WTC11 (cell line): ENCODE measurements at regions not wholly inside any gene's neighbourhood (a gene's known extent, or its start where the extent isn't known, plus 50 kb on each side); places are given as distances from the start of the nearest gene placed in this dataset.

Source experiments
- ATAC-seq: fragments of 200-7000 bp; cut with Tn5 transposase; 2 replicates; pipeline ENCODE4 v1.10.0; 2021; ENCODE audit warnings: mild to moderate bottlenecking, moderate library complexity
- CTCF ChIA-PET: fragments of 300-600 bp; sonication (Branson Sonifier 250); formaldehyde crosslinking; loops from one replicate; lab custom pipeline; 2021; ENCODE audit warnings: antibody characterized with exemption; lab: Charles Lee
- POLR2A ChIA-PET: fragments of 350-600 bp; sonication (Branson Sonifier 250); formaldehyde crosslinking; loops from one replicate; lab custom pipeline; 2021; ENCODE audit warnings: antibody characterized with exemption; lab: Charles Lee
- DNase-seq: peaks from one replicate; pipeline ENCODE4 v3.0.0; 2021; ENCODE audit warnings: low spot score
- H3K27ac Mint-ChIP-seq: 2 replicates; pipeline ENCODE4 v1.8.0; 2021; ENCODE audit warnings: mixed read lengths
- H3K27me3 Mint-ChIP-seq: 2 replicates; pipeline ENCODE4 v1.8.0; 2021; ENCODE audit warnings: low read depth, mild to moderate bottlenecking, moderate library complexity, mixed read lengths
- H3K36me3 Mint-ChIP-seq: 2 replicates; pipeline ENCODE4 v1.8.0; 2021; ENCODE audit warnings: mixed read lengths
- H3K4me1 Mint-ChIP-seq: 2 replicates; pipeline ENCODE4 v1.8.0; 2022; ENCODE audit warnings: mixed read lengths
- H3K4me3 Mint-ChIP-seq: 2 replicates; pipeline ENCODE4 v1.8.0; 2021; ENCODE audit warnings: mild to moderate bottlenecking, moderate library complexity, mixed read lengths
- H3K9me3 Mint-ChIP-seq: 2 replicates; pipeline ENCODE4 v1.8.0; 2021; ENCODE audit warnings: mixed read lengths
- E2F1 ChIP-seq: sonication (generic); formaldehyde crosslinking; IDR thresholded peaks from 2 replicates; pipeline ENCODE4 v1.8.0; 2022; ENCODE audit warnings: mild to moderate bottlenecking, missing genetic modification reagents
- E2F5 ChIP-seq: sonication (generic); formaldehyde crosslinking; IDR thresholded peaks from 2 replicates; pipeline ENCODE4 v1.8.1; 2022; ENCODE audit warnings: mild to moderate bottlenecking, moderate library complexity, missing genetic modification reagents
- ERG ChIP-seq: fragments of 250-450 bp; sonication (Bioruptor Pico); IDR thresholded peaks from 2 replicates; pipeline ENCODE4 v1.8.0; 2021; ENCODE audit warnings: mild to moderate bottlenecking
- FOXK1 ChIP-seq: sonication (generic); formaldehyde crosslinking; IDR thresholded peaks from 2 replicates; pipeline ENCODE4 v1.8.0; 2022; ENCODE audit warnings: mild to moderate bottlenecking, moderate library complexity, missing genetic modification reagents
- JAZF1 ChIP-seq: fragments of 250-450 bp; sonication (Bioruptor Pico); IDR thresholded peaks from 2 replicates; pipeline ENCODE4 v1.9.0; 2021; ENCODE audit warnings: moderate library complexity, mild to moderate bottlenecking, inconsistent platforms
- JUN ChIP-seq: sonication (generic); formaldehyde crosslinking; IDR thresholded peaks from 2 replicates; pipeline ENCODE4 v1.8.0; 2023; ENCODE audit warnings: mild to moderate bottlenecking, missing genetic modification reagents
- MLX ChIP-seq: sonication (generic); formaldehyde crosslinking; IDR thresholded peaks from 2 replicates; pipeline ENCODE4 v1.8.1; 2023; ENCODE audit warnings: mild to moderate bottlenecking, missing genetic modification reagents, moderate library complexity
- MXD4 ChIP-seq: fragments of 250-450 bp; sonication (Bioruptor Pico); IDR thresholded peaks from 2 replicates; pipeline ENCODE4 v1.8.0; 2021; ENCODE audit warnings: mild to moderate bottlenecking, moderate library complexity, borderline replicate concordance
- MYBL2 ChIP-seq: sonication (generic); formaldehyde crosslinking; IDR thresholded peaks from 2 replicates; pipeline ENCODE4 v1.8.1; 2023; ENCODE audit warnings: mild to moderate bottlenecking, moderate library complexity, missing genetic modification reagents
- NFE2L1 ChIP-seq: sonication (generic); formaldehyde crosslinking; IDR thresholded peaks from 2 replicates; pipeline ENCODE4 v1.8.1; 2023; ENCODE audit warnings: missing genetic modification reagents
- NFYB ChIP-seq: sonication (generic); formaldehyde crosslinking; conservative IDR thresholded peaks from 2 replicates; pipeline ENCODE4 v1.8.0; 2022; ENCODE audit warnings: low read depth, missing genetic modification reagents
- RORB ChIP-seq: fragments of 250-450 bp; sonication (Bioruptor Pico); IDR thresholded peaks from 2 replicates; pipeline ENCODE4 v1.9.0; 2021; ENCODE audit warnings: mild to moderate bottlenecking
- SMAD3 ChIP-seq: sonication (generic); formaldehyde crosslinking; IDR thresholded peaks from 2 replicates; pipeline ENCODE4 v1.8.0; 2022; ENCODE audit warnings: missing genetic modification reagents, mild to moderate bottlenecking, borderline replicate concordance
- USF2 ChIP-seq: sonication (generic); formaldehyde crosslinking; IDR thresholded peaks from 2 replicates; pipeline ENCODE4 v1.8.1; 2023; ENCODE audit warnings: mild to moderate bottlenecking, missing genetic modification reagents, moderate library complexity
- ZNF138 ChIP-seq: sonication (generic); formaldehyde crosslinking; conservative IDR thresholded peaks from 2 replicates; pipeline ENCODE4 v1.8.1; 2022; ENCODE audit warnings: mild to moderate bottlenecking, moderate library complexity, missing genetic modification reagents
- ZNF423 ChIP-seq: fragments of 250-450 bp; sonication (Bioruptor Pico); IDR thresholded peaks from 2 replicates; pipeline ENCODE4 v2.1.2; 2022; ENCODE audit warnings: mild to moderate bottlenecking, moderate library complexity
- ZNF671 ChIP-seq: fragments of 250-450 bp; sonication (Bioruptor Pico); IDR thresholded peaks from 2 replicates; pipeline ENCODE4 v1.8.0; 2021; ENCODE audit warnings: mild to moderate bottlenecking
- TF ChIP-seq, protein P1 (sequence below): sonication (generic); formaldehyde crosslinking; IDR thresholded peaks from 2 replicates; pipeline ENCODE4 v1.8.1; 2022; ENCODE audit warnings: missing genetic modification reagents, borderline replicate concordance
- TF ChIP-seq, protein P2 (sequence below): sonication (generic); formaldehyde crosslinking; IDR thresholded peaks from 2 replicates; pipeline ENCODE4 v1.8.0; 2022; ENCODE audit warnings: mild to moderate bottlenecking, missing genetic modification reagents
- TF ChIP-seq, protein P3 (sequence below): fragments of 250-450 bp; sonication (Bioruptor Pico); IDR thresholded peaks from 2 replicates; pipeline ENCODE4 v1.9.0; 2021; ENCODE audit warnings: mild to moderate bottlenecking, borderline replicate concordance
- TF ChIP-seq, protein P4 (sequence below): sonication (generic); formaldehyde crosslinking; IDR thresholded peaks from 2 replicates; pipeline ENCODE4 v1.8.0; 2023; ENCODE audit warnings: missing genetic modification reagents, mild to moderate bottlenecking, borderline replicate concordance

DNA sequence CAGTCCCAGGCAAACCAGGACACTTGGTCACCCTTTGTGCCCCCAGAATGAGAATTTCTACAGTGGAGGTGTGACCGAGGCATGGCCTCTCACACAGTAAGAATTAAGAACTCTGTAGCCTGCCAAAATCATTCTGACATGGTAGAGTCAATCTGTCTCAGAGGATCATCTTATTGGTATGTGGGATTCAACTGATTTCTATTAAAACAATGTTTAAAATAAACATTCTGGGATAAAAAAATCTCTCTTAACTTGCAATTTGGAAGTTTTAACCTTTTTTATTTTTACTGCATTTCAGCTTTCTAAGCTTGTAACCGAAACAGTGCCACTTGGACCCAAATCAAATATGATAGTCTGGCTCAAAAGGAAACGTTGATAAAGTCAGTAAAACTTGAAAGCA lies 165.4 kb upstream of the LDB2 start:
- Mint-ChIP-seq H3K36me3 (no peaks in the 10 kb centered on the region), H3K27me3 (no peaks in the 10 kb centered on the region; the same call in 1 of the 2 replicates), H3K4me3 (no peak overlapping the region), H3K4me1 (peaks cover 6% of the 10 kb centered on the region), H3K9me3 (0 out of 2 replicates have a peak, but pooled peaks cover 7% of the 10 kb centered on the region), H3K27ac (no peak overlapping the region)
- TF ChIP-seq JUN (CRISPR knock-in tag), result no peak
- TF ChIP-seq, protein P1, sequence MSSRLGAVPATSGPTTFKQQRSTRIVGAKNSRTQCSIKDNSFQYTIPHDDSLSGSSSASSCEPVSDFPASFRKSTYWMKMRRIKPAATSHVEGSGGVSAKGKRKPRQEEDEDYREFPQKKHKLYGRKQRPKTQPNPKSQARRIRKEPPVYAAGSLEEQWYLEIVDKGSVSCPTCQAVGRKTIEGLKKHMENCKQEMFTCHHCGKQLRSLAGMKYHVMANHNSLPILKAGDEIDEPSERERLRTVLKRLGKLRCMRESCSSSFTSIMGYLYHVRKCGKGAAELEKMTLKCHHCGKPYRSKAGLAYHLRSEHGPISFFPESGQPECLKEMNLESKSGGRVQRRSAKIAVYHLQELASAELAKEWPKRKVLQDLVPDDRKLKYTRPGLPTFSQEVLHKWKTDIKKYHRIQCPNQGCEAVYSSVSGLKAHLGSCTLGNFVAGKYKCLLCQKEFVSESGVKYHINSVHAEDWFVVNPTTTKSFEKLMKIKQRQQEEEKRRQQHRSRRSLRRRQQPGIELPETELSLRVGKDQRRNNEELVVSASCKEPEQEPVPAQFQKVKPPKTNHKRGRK, result no peak
- no peak for TF ChIP-seq ZNF671
- TF ChIP-seq MXD4 (CRISPR knock-in tag), result no peak
- no peak for TF ChIP-seq ZNF423
- TF ChIP-seq ERG, result no peak
- TF ChIP-seq, protein P2, sequence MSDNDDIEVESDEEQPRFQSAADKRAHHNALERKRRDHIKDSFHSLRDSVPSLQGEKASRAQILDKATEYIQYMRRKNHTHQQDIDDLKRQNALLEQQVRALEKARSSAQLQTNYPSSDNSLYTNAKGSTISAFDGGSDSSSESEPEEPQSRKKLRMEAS (CRISPR knock-in tag), result no peak
- no peak for TF ChIP-seq MYBL2 (CRISPR knock-in tag)
- TF ChIP-seq, protein P3, sequence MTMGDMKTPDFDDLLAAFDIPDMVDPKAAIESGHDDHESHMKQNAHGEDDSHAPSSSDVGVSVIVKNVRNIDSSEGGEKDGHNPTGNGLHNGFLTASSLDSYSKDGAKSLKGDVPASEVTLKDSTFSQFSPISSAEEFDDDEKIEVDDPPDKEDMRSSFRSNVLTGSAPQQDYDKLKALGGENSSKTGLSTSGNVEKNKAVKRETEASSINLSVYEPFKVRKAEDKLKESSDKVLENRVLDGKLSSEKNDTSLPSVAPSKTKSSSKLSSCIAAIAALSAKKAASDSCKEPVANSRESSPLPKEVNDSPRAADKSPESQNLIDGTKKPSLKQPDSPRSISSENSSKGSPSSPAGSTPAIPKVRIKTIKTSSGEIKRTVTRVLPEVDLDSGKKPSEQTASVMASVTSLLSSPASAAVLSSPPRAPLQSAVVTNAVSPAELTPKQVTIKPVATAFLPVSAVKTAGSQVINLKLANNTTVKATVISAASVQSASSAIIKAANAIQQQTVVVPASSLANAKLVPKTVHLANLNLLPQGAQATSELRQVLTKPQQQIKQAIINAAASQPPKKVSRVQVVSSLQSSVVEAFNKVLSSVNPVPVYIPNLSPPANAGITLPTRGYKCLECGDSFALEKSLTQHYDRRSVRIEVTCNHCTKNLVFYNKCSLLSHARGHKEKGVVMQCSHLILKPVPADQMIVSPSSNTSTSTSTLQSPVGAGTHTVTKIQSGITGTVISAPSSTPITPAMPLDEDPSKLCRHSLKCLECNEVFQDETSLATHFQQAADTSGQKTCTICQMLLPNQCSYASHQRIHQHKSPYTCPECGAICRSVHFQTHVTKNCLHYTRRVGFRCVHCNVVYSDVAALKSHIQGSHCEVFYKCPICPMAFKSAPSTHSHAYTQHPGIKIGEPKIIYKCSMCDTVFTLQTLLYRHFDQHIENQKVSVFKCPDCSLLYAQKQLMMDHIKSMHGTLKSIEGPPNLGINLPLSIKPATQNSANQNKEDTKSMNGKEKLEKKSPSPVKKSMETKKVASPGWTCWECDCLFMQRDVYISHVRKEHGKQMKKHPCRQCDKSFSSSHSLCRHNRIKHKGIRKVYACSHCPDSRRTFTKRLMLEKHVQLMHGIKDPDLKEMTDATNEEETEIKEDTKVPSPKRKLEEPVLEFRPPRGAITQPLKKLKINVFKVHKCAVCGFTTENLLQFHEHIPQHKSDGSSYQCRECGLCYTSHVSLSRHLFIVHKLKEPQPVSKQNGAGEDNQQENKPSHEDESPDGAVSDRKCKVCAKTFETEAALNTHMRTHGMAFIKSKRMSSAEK (CRISPR knock-in tag), result no peak
- TF ChIP-seq, protein P4, sequence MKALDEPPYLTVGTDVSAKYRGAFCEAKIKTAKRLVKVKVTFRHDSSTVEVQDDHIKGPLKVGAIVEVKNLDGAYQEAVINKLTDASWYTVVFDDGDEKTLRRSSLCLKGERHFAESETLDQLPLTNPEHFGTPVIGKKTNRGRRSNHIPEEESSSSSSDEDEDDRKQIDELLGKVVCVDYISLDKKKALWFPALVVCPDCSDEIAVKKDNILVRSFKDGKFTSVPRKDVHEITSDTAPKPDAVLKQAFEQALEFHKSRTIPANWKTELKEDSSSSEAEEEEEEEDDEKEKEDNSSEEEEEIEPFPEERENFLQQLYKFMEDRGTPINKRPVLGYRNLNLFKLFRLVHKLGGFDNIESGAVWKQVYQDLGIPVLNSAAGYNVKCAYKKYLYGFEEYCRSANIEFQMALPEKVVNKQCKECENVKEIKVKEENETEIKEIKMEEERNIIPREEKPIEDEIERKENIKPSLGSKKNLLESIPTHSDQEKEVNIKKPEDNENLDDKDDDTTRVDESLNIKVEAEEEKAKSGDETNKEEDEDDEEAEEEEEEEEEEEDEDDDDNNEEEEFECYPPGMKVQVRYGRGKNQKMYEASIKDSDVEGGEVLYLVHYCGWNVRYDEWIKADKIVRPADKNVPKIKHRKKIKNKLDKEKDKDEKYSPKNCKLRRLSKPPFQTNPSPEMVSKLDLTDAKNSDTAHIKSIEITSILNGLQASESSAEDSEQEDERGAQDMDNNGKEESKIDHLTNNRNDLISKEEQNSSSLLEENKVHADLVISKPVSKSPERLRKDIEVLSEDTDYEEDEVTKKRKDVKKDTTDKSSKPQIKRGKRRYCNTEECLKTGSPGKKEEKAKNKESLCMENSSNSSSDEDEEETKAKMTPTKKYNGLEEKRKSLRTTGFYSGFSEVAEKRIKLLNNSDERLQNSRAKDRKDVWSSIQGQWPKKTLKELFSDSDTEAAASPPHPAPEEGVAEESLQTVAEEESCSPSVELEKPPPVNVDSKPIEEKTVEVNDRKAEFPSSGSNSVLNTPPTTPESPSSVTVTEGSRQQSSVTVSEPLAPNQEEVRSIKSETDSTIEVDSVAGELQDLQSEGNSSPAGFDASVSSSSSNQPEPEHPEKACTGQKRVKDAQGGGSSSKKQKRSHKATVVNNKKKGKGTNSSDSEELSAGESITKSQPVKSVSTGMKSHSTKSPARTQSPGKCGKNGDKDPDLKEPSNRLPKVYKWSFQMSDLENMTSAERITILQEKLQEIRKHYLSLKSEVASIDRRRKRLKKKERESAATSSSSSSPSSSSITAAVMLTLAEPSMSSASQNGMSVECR (CRISPR knock-in tag), result no peak
- TF ChIP-seq NFE2L1, result no peak
- TF ChIP-seq MLX (CRISPR knock-in tag), result no peak
- no peak for TF ChIP-seq NFYB (CRISPR knock-in tag)
- ChIA-PET CTCF (no interaction called here), POLR2A (no interaction called here)
- DNase-seq (no peak), ATAC-seq (no peak)

DNA sequence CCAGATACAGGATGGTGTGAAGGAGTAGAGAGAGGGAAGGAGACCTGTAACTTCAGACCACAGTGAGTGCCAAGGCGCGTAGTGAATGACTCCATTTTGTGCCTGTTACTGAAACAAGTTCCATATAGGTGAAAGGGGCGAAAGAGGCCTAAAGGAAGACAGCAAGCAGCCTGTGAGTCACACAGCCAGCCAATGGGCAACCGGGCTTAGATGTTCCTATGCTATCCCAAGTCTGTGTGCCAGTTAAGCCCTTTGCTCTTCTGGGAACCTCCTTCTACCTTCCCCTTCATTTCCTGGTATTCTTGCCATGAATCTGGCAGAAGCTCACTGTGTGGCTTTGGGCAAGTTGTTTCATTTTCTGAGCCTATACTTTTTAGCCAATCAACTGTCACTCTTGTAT lies 161.8 kb upstream of the LDB2 start:
- ATAC-seq (no peak), DNase-seq (no peak)
- no peak overlapping the region for H3K4me3 Mint-ChIP-seq
- no peaks in the 10 kb centered on the region for H3K36me3 Mint-ChIP-seq
- H3K27ac Mint-ChIP-seq, result no peak overlapping the region
- H3K9me3 Mint-ChIP-seq, result 0 out of 2 replicates have a peak, but pooled peaks cover 7% of the 10 kb centered on the region
- peaks cover 4% of the 10 kb centered on the region for H3K4me1 Mint-ChIP-seq
- H3K27me3 Mint-ChIP-seq, result no peaks in the 10 kb centered on the region
- CTCF ChIA-PET, result no interaction called here
- POLR2A ChIA-PET, result no interaction called here
- TF ChIP-seq E2F5 (CRISPR knock-in tag), result no peak
- no peak for TF ChIP-seq USF2 (CRISPR knock-in tag)
- no peak for TF ChIP-seq NFE2L1
- no peak for TF ChIP-seq JAZF1 (CRISPR knock-in tag)
- no peak for TF ChIP-seq SMAD3
- no peak for TF ChIP-seq FOXK1 (CRISPR knock-in tag)
- no peak for TF ChIP-seq ZNF138
- TF ChIP-seq RORB (CRISPR knock-in tag), result no peak
- no peak for TF ChIP-seq E2F1
